ENCODE measurements at regions not wholly inside any gene's neighbourhood (a gene's known extent, or its start where the extent isn't known, plus 50 kb on each side); places are given as distances from the start of the nearest gene placed in this dataset.

DNA sequence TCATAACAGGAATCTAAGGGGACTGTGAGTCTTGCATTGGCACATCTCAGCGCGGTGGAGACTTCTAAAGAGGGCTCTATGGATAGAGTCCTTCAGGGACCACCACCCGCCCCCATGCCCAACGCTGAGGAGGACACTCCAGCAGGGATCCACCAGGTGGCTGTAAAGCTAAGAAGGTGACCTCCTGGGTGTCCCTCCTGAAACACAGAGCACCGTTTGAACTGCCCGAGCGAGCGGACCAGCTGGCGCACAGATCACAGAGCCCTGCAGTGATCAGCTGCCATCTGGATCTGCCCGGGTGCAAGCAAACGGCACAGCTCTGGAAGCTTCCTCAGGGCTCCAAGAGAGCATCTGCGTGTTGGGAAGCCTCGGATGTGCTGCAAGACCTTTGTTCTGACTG lies 51.3 kb upstream of the LYST start:
- H3K4me3 ChIP-seq (ENCODE audit: low read length) = no peak overlapping the region
- TF ChIP-seq, protein P1, sequence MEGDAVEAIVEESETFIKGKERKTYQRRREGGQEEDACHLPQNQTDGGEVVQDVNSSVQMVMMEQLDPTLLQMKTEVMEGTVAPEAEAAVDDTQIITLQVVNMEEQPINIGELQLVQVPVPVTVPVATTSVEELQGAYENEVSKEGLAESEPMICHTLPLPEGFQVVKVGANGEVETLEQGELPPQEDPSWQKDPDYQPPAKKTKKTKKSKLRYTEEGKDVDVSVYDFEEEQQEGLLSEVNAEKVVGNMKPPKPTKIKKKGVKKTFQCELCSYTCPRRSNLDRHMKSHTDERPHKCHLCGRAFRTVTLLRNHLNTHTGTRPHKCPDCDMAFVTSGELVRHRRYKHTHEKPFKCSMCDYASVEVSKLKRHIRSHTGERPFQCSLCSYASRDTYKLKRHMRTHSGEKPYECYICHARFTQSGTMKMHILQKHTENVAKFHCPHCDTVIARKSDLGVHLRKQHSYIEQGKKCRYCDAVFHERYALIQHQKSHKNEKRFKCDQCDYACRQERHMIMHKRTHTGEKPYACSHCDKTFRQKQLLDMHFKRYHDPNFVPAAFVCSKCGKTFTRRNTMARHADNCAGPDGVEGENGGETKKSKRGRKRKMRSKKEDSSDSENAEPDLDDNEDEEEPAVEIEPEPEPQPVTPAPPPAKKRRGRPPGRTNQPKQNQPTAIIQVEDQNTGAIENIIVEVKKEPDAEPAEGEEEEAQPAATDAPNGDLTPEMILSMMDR (conservative IDR thresholded peaks at IDR 0.05; ENCODE audit: low read depth, low read length) = no peak
- DNase-seq (ENCODE audit: low read depth) = no peak

DNA sequence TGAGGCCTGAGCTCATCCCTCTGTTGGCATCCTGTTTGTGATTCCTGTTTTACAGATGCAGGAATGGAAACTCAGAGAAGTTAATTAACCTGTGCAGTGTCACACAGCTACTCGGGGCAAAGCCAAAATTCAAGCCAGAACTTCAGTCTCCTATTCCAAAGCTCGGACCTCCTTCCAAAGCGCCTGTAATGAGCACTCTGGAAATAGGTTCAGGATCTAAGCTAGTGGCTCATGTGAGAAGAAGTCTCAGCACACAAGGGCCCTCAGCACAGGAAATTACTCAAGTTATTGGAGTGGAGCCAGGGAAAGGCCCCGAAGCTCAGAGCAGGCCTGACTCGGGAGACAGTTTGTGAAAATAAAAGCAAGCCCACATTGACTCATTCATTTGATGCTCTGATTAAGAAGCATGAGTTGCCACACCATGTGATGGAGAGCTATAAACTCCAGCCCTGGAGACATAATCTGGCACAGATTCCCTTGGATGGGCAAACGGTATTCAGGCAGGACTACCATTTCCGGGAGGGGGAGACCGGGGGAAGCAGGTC lies 50.6 kb upstream of the LYST start:
- TF ChIP-seq, protein P1 (conservative IDR thresholded peaks at IDR 0.05; ENCODE audit: low read depth, low read length) = no peak
- DNase-seq (ENCODE audit: low read depth) = peak; percentile 100
- no peak overlapping the region for H3K4me3 ChIP-seq (ENCODE audit: low read length)

Measured in retinal pigment epithelial cell (primary cell).